GM18507 (cell line): ENCODE measurements at regions not wholly inside any gene's neighbourhood (a gene's known extent, or its start where the extent isn't known, plus 50 kb on each side); places are given as distances from the start of the nearest gene placed in this dataset.

Source experiments
- DNase-seq: peaks from one replicate; pipeline ENCODE4 v3.0.0; 2011; ENCODE audit warnings: low read depth; ENCODE audit not compliant: insufficient read length; ENCODE audit errors: extremely low spot score
- FAIRE-seq: peaks from 2 replicates; lab custom pipeline; 2011; peaks lifted over from hg19 to GRCh38; lab: Jason Lieb, UNC

DNA sequence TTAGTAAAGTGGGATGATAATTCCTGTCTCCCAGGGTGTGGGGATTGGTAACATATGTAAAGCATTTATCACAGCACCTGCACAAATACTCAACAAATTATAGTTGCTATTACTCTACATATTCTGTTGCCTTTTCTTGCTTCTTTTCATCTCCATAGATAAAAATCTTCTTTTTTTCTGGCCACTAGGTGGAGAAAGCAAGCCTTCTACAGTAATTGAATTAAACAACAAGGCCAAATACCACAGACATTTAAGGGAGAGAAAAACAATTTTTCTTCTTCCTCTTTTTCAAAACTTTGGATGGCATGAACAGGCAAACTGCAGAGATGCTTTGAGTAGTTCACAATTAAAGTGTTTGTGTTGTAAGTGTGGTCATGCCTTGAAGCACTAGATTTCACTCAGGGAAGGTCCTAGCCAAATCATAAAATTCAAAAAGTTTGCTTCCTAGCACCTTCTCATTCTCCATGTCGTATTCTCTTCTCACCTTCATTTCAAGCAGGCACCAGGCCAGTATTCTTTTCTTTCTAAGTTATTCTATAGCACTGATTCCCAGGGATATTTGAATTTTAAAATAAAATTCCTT, 493.4 kb upstream of the TGFBR2 start:
- DNase-seq (no peak), FAIRE-seq (peak; percentile 26)

DNA sequence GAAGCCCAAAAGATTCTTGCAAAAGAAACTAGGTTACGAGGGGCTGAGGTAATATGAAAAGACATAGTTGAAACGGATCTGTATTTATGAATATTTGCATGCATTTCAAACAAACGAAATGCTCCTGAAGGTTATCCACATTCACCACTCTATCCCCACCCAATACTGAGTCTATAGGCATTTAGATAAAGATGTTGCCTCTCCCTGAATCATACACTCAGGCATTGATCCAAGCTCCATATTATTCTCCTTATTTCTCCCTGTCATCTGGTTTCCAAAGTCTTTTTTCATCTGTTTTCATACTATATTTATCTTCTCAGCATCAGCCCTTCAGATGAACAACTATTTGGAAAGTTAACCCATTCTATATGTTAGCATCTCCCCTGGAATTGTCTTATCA, 492.5 kb upstream of the TGFBR2 start:
- FAIRE-seq, result no peak
- DNase-seq, result no peak

GRCh38 chr3:30114918-30115317, 491.5 kb upstream of the TGFBR2 start:
- FAIRE-seq, result no peak

DNA sequence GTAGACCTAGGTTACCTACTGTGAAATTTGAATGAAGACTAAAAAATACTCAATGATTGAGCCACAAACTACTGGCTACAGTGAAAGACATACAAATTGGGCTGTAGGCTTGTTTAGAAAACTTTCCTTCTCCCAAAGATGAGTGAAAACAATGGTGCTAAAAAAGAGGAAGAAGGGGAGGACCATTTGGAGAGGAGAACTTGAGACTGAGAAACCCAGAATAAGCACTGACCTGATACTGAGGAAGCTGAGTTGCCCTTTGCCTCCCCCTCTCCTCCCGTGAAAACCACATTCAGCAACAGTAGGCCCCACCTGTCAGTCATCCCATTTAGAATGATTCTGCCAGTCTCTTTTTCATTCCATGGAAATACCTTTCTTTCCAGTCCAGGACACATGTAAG, 484.0 kb upstream of the TGFBR2 start:
- no peak for FAIRE-seq
- DNase-seq, result no peak

More at GRCh38 chr3:30114918-30115317, 491.5 kb upstream of the TGFBR2 start:
- DNase-seq, result no peak

DNA sequence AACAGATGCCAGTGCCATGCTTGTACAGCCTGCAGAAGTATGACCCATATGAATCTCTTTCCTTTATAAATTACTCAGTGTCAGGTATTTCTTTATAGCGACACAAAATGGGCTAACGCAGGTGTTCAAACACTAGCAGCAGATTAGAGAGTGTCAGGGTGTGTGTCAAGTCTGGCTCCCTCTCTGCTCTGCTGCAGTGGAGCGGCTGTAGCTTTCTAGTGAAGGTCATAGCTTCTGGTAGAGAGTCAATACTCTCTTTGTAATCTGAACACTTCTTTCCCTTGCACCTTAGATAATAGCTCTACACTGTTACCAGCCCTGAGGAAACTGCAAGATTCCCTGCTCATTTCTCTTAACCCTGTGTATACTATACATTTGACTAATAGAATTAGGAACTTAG, 483.2 kb upstream of the TGFBR2 start:
- DNase-seq (no peak), FAIRE-seq (no peak)

GRCh38 chr3:30123755-30124154, 482.6 kb upstream of the TGFBR2 start:
- no peak for FAIRE-seq

GRCh38 chr3:30124435-30125370, 481.7 kb upstream of the TGFBR2 start:
- FAIRE-seq, result no peak
- no peak for DNase-seq

More at GRCh38 chr3:30123755-30124154, 482.6 kb upstream of the TGFBR2 start:
- DNase-seq, result no peak

GRCh38 chr3:30129765-30130164, 476.6 kb upstream of the TGFBR2 start:
- FAIRE-seq (no peak), DNase-seq (no peak)

DNA sequence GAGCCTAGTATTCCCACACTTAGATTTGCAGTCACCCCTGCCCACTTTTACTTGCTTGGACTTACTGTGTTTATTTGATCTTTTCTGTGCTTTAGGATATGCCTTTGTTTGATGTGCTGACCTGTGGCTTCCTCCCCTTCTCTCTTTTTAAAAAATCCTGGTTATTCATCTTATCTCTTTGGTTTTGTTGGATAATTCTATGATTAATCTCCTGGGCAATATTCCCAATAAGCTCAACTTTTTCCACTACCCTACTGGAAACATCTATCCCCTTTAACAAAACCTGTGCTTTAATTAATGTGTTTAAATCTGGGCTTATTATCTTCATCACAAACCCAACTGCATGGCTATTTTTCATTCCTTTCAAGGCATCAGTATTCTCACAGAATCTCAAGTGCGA, 476.0 kb upstream of the TGFBR2 start:
- FAIRE-seq (no peak), DNase-seq (no peak)

- FAIRE-seq, result no peak
- no peak for DNase-seq
Observed at GRCh38 chr3:30131191-30131590, 475.2 kb upstream of the TGFBR2 start.

DNA sequence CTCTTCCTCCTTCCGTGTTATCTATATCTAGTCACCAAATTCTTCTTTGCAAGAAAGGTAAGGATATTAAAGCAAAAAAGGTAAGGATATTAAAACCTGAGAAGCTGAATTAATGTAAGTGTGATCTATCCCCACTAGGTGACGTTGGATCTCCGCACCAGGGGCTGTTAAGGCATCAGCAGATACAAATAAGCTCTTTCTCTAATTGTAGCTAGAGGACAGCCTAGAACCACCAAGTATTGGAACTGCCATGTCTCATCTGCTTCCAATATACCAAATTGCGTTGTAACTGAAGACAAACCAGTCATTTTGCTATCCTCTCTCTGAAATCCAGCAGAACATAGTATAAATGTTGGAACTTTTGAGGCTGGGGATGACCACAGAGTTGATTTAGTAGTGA, 471.2 kb upstream of the TGFBR2 start:
- DNase-seq (no peak), FAIRE-seq (no peak)

GRCh38 chr3:30139283-30139682, 467.1 kb upstream of the TGFBR2 start:
- no peak for FAIRE-seq
- no peak for DNase-seq

- no peak for FAIRE-seq
- no peak for DNase-seq
Observed at GRCh38 chr3:30140356-30141075, 465.9 kb upstream of the TGFBR2 start.

- DNase-seq (no peak), FAIRE-seq (no peak)
Observed at GRCh38 chr3:30141178-30141581, 465.2 kb upstream of the TGFBR2 start.

GRCh38 chr3:30141927-30142326, 464.5 kb upstream of the TGFBR2 start:
- DNase-seq (no peak), FAIRE-seq (no peak)

GRCh38 chr3:30142946-30143345, 463.5 kb upstream of the TGFBR2 start:
- FAIRE-seq, result no peak
- DNase-seq, result no peak

- DNase-seq, result no peak
- FAIRE-seq, result no peak
Observed at GRCh38 chr3:30145281-30145680, 461.1 kb upstream of the TGFBR2 start.

GRCh38 chr3:30146978-30147377, 459.4 kb upstream of the TGFBR2 start:
- FAIRE-seq, result no peak
- no peak for DNase-seq

GRCh38 chr3:30154853-30155252, 451.5 kb upstream of the TGFBR2 start:
- FAIRE-seq, result no peak
- DNase-seq, result no peak

GRCh38 chr3:30155755-30156154, 450.6 kb upstream of the TGFBR2 start:
- FAIRE-seq, result no peak
- no peak for DNase-seq
